ENCODE measurements at regions not wholly inside any gene's neighbourhood (a gene's known extent, or its start where the extent isn't known, plus 50 kb on each side); places are given as distances from the start of the nearest gene placed in this dataset.

DNA sequence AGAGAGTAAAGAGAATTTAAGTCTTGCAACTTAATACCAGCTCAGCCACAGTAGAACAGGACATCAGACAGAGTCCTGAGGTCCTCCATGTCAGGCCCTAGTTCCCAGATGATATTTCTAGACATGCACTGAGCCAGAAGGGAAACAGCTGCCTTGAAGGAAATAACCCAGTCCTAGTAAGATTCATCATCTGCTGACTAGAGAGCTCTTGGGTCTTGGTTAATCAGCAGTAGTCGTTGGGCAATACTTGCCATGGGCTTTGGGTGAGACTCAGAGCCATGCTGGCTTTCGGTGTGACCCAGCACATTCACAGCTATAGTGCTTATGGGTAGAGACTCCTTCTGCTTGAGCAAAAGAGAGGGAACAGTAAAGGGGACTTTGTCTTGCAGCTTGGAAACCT lies 379.1 kb downstream of the AR start:
- in situ Hi-C loops (cut with HindIII; ENCODE audit: low pct_unique_long_range_greater_than_20kb, low sequenced_read_pairs) (no loop called here), intact Hi-C loops (cut with micrococcal nuclease; ENCODE audit: unreplicated experiment) (no loop called here)
- Histone ChIP-seq H3K4me1 (ENCODE audit: control insufficient read depth, insufficient read depth, low read length) (no peaks in the 10 kb centered on the region), H3K4me3 (ENCODE audit: low read depth in 2 of 2, low read length in 2 of 2) (no peak overlapping the region), H3K36me3 (ENCODE audit: control insufficient read depth, insufficient read depth, low read length) (no peaks in the 10 kb centered on the region), H3K9me3 (ENCODE audit: control insufficient read depth, insufficient read depth, low read depth, low read length) (no peaks in the 10 kb centered on the region), H3K27ac (ENCODE audit: low read length) (no peak overlapping the region), H3K27me3 (ENCODE audit: control insufficient read depth, insufficient read depth, low read length) (no peaks in the 10 kb centered on the region)
- ATAC-seq (no peak), DNase-seq (ENCODE audit: low read depth, low spot score) (no peak)
- CTCF ChIA-PET = no interaction called here
- BruUV-seq (replicated peaks) = no TSS peak
- POLR2A ChIA-PET = no interaction called here
- no peak for TF ChIP-seq POLR2AphosphoS5 (IDR thresholded peaks at IDR 0.05; ENCODE audit: low read depth, low read length)
- TF ChIP-seq, protein P1, sequence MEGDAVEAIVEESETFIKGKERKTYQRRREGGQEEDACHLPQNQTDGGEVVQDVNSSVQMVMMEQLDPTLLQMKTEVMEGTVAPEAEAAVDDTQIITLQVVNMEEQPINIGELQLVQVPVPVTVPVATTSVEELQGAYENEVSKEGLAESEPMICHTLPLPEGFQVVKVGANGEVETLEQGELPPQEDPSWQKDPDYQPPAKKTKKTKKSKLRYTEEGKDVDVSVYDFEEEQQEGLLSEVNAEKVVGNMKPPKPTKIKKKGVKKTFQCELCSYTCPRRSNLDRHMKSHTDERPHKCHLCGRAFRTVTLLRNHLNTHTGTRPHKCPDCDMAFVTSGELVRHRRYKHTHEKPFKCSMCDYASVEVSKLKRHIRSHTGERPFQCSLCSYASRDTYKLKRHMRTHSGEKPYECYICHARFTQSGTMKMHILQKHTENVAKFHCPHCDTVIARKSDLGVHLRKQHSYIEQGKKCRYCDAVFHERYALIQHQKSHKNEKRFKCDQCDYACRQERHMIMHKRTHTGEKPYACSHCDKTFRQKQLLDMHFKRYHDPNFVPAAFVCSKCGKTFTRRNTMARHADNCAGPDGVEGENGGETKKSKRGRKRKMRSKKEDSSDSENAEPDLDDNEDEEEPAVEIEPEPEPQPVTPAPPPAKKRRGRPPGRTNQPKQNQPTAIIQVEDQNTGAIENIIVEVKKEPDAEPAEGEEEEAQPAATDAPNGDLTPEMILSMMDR (IDR thresholded peaks at IDR 0.05) = no peak

GRCh38 chrX:67939270-67939669 lies 395.4 kb downstream of the AR start:
- no TSS peak for BruUV-seq (replicated peaks)

More at GRCh38 chrX:67939270-67939669, 395.4 kb downstream of the AR start:
- CTCF ChIA-PET = no interaction called here
- H3K36me3 ChIP-seq (ENCODE audit: control insufficient read depth, insufficient read depth, low read length) = no peaks in the 10 kb centered on the region
- H3K4me1 ChIP-seq (ENCODE audit: control insufficient read depth, insufficient read depth, low read length) = no peaks in the 10 kb centered on the region
- H3K27ac ChIP-seq (ENCODE audit: low read length) = no peak overlapping the region
- ATAC-seq = no peak
- no peak overlapping the region for H3K4me3 ChIP-seq (ENCODE audit: low read depth in 2 of 2, low read length in 2 of 2)
- POLR2A ChIA-PET = no interaction called here
- in situ Hi-C loops (cut with HindIII; ENCODE audit: low pct_unique_long_range_greater_than_20kb, low sequenced_read_pairs) (no loop called here), intact Hi-C loops (cut with micrococcal nuclease; ENCODE audit: unreplicated experiment) (no loop called here)
- DNase-seq (ENCODE audit: low read depth, low spot score) = no peak
- no peaks in the 10 kb centered on the region for H3K9me3 ChIP-seq (ENCODE audit: control insufficient read depth, insufficient read depth, low read depth, low read length)
- TF ChIP-seq REST (IDR thresholded peaks at IDR 0.05; ENCODE audit: insufficient read depth in 1 of 2, low read depth in 2 of 2, low read length in 1 of 2) (no peak), POLR2AphosphoS5 (IDR thresholded peaks at IDR 0.05; ENCODE audit: low read depth, low read length) (no peak), TCF7L2 (IDR thresholded peaks at IDR 0.05; ENCODE audit: low read depth, low read length) (no peak), SIN3A (IDR thresholded peaks at IDR 0.05; ENCODE audit: borderline replicate concordance, insufficient read depth, low read depth, low read length) (no peak)
- TF ChIP-seq, protein P1 (IDR thresholded peaks at IDR 0.05) = no peak
- H3K27me3 ChIP-seq (ENCODE audit: control insufficient read depth, insufficient read depth, low read length) = no peaks in the 10 kb centered on the region
